Kidney epithelial cell (primary cell): ENCODE measurements at regions not wholly inside any gene's neighbourhood (a gene's known extent, or its start where the extent isn't known, plus 50 kb on each side); places are given as distances from the start of the nearest gene placed in this dataset.

ENCODE experiments used
- DNase-seq: peaks from one replicate; pipeline ENCODE4 v3.0.0-alpha.2; 2010; ENCODE audit warnings: low read depth
- H3K27me3 ChIP-seq: 2 replicates; pipeline ENCODE4 v1.6.0; 2011; ENCODE audit warnings: low read length; ENCODE audit not compliant: control insufficient read depth, insufficient read depth
- H3K36me3 ChIP-seq: 2 replicates; pipeline ENCODE4 v1.5.1; 2011; ENCODE audit warnings: low read length; ENCODE audit not compliant: control insufficient read depth, insufficient read depth
- H3K4me3 ChIP-seq: 2 replicates; pipeline ENCODE4 v1.5.1; 2011; ENCODE audit warnings: low read depth, mild to moderate bottlenecking, control low read depth, low read length
- TF ChIP-seq, protein P1 (sequence below): IDR thresholded peaks from 2 replicates; pipeline ENCODE4 v1.5.1; 2011; ENCODE audit warnings: mild to moderate bottlenecking, moderate library complexity, low read length, control low read depth, inconsistent platforms; ENCODE audit not compliant: insufficient read depth, poor library complexity, severe bottlenecking

DNA sequence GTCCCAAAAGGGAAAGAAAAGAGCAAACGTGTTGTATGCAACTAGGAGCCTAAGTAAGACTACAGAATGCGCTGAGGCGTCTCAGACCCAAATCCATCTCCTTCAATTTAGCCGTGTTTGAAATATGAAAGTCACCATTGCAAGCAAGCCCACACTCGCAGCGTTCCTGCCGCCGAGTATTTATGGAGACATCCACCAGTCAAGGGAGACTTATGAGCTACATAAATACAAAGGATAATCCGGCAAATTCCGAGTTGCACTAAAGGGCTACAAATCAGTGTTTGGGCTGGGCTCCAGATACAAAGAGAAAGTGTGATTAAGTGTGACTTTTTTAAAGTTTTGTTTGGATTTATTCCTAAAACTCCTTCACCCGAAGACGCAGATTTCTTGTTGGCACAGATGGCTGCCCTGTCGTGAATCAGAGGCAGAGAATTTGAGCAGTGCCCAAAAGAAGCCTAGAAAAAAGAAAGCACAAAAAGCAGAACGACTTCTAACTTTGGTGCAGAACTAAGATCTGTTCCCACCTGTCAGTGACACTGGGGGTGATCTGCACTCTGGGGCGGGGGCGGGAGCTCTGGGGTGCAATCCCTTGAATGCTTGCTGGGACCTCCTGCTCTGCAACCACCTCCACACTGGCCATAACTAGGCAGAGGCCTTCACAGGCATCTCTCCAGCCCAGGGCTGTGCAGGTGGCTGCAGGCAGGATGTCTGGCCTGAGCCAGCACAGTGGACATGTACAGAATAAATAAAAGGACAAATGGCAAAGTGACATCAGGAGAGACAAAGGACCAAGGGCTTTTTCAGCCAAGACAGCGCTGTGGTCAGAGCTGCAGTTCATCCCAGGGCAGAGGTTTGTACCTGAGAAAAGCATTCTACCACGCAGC lies 489.7 kb downstream of the NPHP4 start:
- Histone ChIP-seq H3K36me3 (no peaks in the 10 kb centered on the region), H3K4me3 (no peak overlapping the region), H3K27me3 (no peaks in the 10 kb centered on the region)
- TF ChIP-seq, protein P1, sequence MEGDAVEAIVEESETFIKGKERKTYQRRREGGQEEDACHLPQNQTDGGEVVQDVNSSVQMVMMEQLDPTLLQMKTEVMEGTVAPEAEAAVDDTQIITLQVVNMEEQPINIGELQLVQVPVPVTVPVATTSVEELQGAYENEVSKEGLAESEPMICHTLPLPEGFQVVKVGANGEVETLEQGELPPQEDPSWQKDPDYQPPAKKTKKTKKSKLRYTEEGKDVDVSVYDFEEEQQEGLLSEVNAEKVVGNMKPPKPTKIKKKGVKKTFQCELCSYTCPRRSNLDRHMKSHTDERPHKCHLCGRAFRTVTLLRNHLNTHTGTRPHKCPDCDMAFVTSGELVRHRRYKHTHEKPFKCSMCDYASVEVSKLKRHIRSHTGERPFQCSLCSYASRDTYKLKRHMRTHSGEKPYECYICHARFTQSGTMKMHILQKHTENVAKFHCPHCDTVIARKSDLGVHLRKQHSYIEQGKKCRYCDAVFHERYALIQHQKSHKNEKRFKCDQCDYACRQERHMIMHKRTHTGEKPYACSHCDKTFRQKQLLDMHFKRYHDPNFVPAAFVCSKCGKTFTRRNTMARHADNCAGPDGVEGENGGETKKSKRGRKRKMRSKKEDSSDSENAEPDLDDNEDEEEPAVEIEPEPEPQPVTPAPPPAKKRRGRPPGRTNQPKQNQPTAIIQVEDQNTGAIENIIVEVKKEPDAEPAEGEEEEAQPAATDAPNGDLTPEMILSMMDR: no peak
- DNase-seq: no peak

GRCh38 chr1:5501206-5501930 lies 490.9 kb downstream of the NPHP4 start:
- H3K36me3 ChIP-seq: no peaks in the 10 kb centered on the region
- no peak for DNase-seq
- no peak overlapping the region for H3K4me3 ChIP-seq
- TF ChIP-seq, protein P1: no peak
- no peaks in the 10 kb centered on the region for H3K27me3 ChIP-seq

GRCh38 chr1:5500541-5500940 lies 491.7 kb downstream of the NPHP4 start:
- Histone ChIP-seq H3K27me3 (no peaks in the 10 kb centered on the region), H3K36me3 (no peaks in the 10 kb centered on the region), H3K4me3 (no peak overlapping the region)
- DNase-seq: no peak
- TF ChIP-seq, protein P1: no peak

GRCh38 chr1:5497503-5497902 lies 494.7 kb downstream of the NPHP4 start:
- no peak for DNase-seq
- Histone ChIP-seq H3K27me3 (no peaks in the 10 kb centered on the region), H3K36me3 (no peaks in the 10 kb centered on the region), H3K4me3 (no peak overlapping the region)
- TF ChIP-seq, protein P1: no peak

- no peak for DNase-seq
- TF ChIP-seq, protein P1: no peak
- H3K4me3 ChIP-seq: no peak overlapping the region
- H3K27me3 ChIP-seq: no peaks in the 10 kb centered on the region
- no peaks in the 10 kb centered on the region for H3K36me3 ChIP-seq
These were observed 496.4 kb downstream of the NPHP4 start for GRCh38 chr1:5495596-5496410.
